IMR-90 (cell line): ENCODE measurements at regions not wholly inside any gene's neighbourhood (a gene's known extent, or its start where the extent isn't known, plus 50 kb on each side); places are given as distances from the start of the nearest gene placed in this dataset.

ENCODE experiments used
- ATAC-seq: fragments of 200-7000 bp; cut with Tn5 transposase; 2 replicates; pipeline ENCODE4 v1.9.1; 2020; ENCODE audit warnings: low read depth, mild to moderate bottlenecking, moderate library complexity
- BruUV-seq: library from RNA; stranded (reverse); fragments of 400-500 nt; replicated peaks from 2 replicates; lab custom pipeline; 2021; lab: Mats Ljungman, UMichigan
- CTCF ChIA-PET: fragments of 300-600 bp; formaldehyde crosslinking; extraction: SDS; loops from one replicate; lab custom pipeline; 2021; ENCODE audit warnings: antibody characterized with exemption; lab: Yijun Ruan, JAX
- POLR2A ChIA-PET: fragments of 300-600 bp; sonication (Branson Sonifier 250); formaldehyde crosslinking; loops from one replicate; lab custom pipeline; 2022; ENCODE audit warnings: antibody characterized with exemption; ENCODE audit not compliant: unreplicated experiment; lab: Charles Lee
- DNase-seq: peaks from one replicate; pipeline ENCODE4 v3.0.0; 2013
- H2AFZ ChIP-seq: replicated peaks from 2 replicates; pipeline ENCODE3; 2013; ENCODE audit warnings: low read length, mild to moderate bottlenecking; ENCODE audit not compliant: poor library complexity
- H2AK5ac ChIP-seq: 2 replicates; pipeline ENCODE4 v1.6.1; 2013; ENCODE audit warnings: low read depth, low read length, inconsistent platforms
- H2AK9ac ChIP-seq: replicated peaks from 2 replicates; pipeline ENCODE3; 2013; ENCODE audit warnings: mild to moderate bottlenecking, low read depth, low read length, moderate library complexity; ENCODE audit not compliant: poor library complexity
- H2BK120ac ChIP-seq: 2 replicates; pipeline ENCODE4 v1.6.1; 2013; ENCODE audit warnings: low read depth, low read length, inconsistent platforms
- H2BK15ac ChIP-seq: 3 replicates; pipeline ENCODE4 v1.6.1; 2013; ENCODE audit warnings: low read depth, low read length, inconsistent platforms
- H2BK20ac ChIP-seq: 2 replicates; pipeline ENCODE4 v1.6.1; 2013; ENCODE audit warnings: low read depth, mild to moderate bottlenecking, inconsistent platforms, low read length, moderate library complexity
- H2BK5ac ChIP-seq: 2 replicates; pipeline ENCODE4 v1.6.1; 2013; ENCODE audit warnings: mild to moderate bottlenecking, low read depth, low read length, inconsistent platforms; ENCODE audit not compliant: poor library complexity, severe bottlenecking
- H3K14ac ChIP-seq: replicated peaks from 2 replicates; pipeline ENCODE4 v1.6.1; 2013; ENCODE audit warnings: low read depth, low read length, inconsistent platforms
- H3K18ac ChIP-seq: 2 replicates; pipeline ENCODE4 v1.6.1; 2013; ENCODE audit warnings: low read depth, low read length, control low read depth
- H3K23ac ChIP-seq: 2 replicates; pipeline ENCODE4 v1.6.1; 2013; ENCODE audit warnings: low read depth, low read length, inconsistent platforms
- H3K27ac ChIP-seq: 2 replicates; pipeline ENCODE4 v1.5.1; 2013; ENCODE audit warnings: mild to moderate bottlenecking, control low read depth, low read length; ENCODE audit not compliant: insufficient read depth
- H3K27me3 ChIP-seq: 2 replicates; pipeline ENCODE4 v1.6.1; 2013; ENCODE audit warnings: low read length; ENCODE audit not compliant: control insufficient read depth, insufficient read depth
- H3K36me3 ChIP-seq: 2 replicates; pipeline ENCODE4 v1.6.1; 2013; ENCODE audit warnings: low read length, mixed read lengths; ENCODE audit not compliant: control insufficient read depth, insufficient read depth
- H3K4ac ChIP-seq: 2 replicates; pipeline ENCODE4 v1.6.1; 2013; ENCODE audit warnings: low read depth, low read length, inconsistent platforms
- H3K4me1 ChIP-seq: 2 replicates; pipeline ENCODE4 v1.6.1; 2013; ENCODE audit warnings: low read length, mixed read lengths; ENCODE audit not compliant: control insufficient read depth, insufficient read depth
- H3K4me2 ChIP-seq: 2 replicates; pipeline ENCODE4 v1.6.1; 2013; ENCODE audit warnings: low read depth, mild to moderate bottlenecking, control low read depth, low read length, moderate library complexity
- H3K4me3 ChIP-seq: 2 replicates; pipeline ENCODE4 v1.5.1; 2013; ENCODE audit warnings: low read depth, mild to moderate bottlenecking, control low read depth, low read length, moderate library complexity; ENCODE audit not compliant: insufficient read depth
- H3K56ac ChIP-seq: 2 replicates; pipeline ENCODE4 v1.6.1; 2013; ENCODE audit warnings: low read length, inconsistent platforms; ENCODE audit not compliant: insufficient read depth; ENCODE audit errors: extremely low read depth
- H3K79me1 ChIP-seq, 2 experiments: 2 replicates each; pipeline ENCODE4 v1.6.1; 2013; ENCODE audit warnings: low read length in 2 of 2, inconsistent platforms in 1 of 2, low read depth in 1 of 2
- H3K9ac ChIP-seq: 2 replicates; pipeline ENCODE4 v1.6.1; 2013; ENCODE audit warnings: low read depth, low read length, control low read depth
- H3K9me1 ChIP-seq: 2 replicates; pipeline ENCODE4 v1.6.1; 2013; ENCODE audit warnings: low read length, inconsistent platforms; ENCODE audit not compliant: insufficient read depth
- H3K9me3 ChIP-seq: 2 replicates; pipeline ENCODE4 v1.6.1; 2013; ENCODE audit warnings: low read length; ENCODE audit not compliant: control insufficient read depth, insufficient read depth
- H4K20me1 ChIP-seq: 2 replicates; pipeline ENCODE4 v1.6.1; 2013; ENCODE audit warnings: low read length, inconsistent platforms; ENCODE audit not compliant: insufficient read depth
- H4K5ac ChIP-seq: 2 replicates; pipeline ENCODE4 v1.6.1; 2013; ENCODE audit warnings: mild to moderate bottlenecking, low read depth, low read length, control low read depth
- H4K8ac ChIP-seq, 2 experiments: 2 replicates each; pipeline ENCODE4 v1.6.1; 2013; ENCODE audit warnings: low read depth in 2 of 2, low read length in 2 of 2, control low read depth in 1 of 2, inconsistent platforms in 1 of 2
- H4K91ac ChIP-seq: 2 replicates; pipeline ENCODE4 v1.6.1; 2013; ENCODE audit warnings: low read depth, low read length, inconsistent platforms; ENCODE audit not compliant: insufficient read depth
- BHLHE40 ChIP-seq: fragments of 150-350 bp; IDR thresholded peaks from 2 replicates; pipeline ENCODE4 v1.6.1; 2016; ENCODE audit warnings: mild to moderate bottlenecking, low read depth, low read length
- CEBPB ChIP-seq: IDR thresholded peaks from 2 replicates; pipeline ENCODE4 v1.6.1; 2012; ENCODE audit warnings: low read depth, low read length, improper control_type of control experiment
- CHD1 ChIP-seq: IDR thresholded peaks from 2 replicates; pipeline ENCODE4 v1.6.1; 2012; ENCODE audit warnings: low read depth, low read length, improper control_type of control experiment
- FOS ChIP-seq: fragments of 150-350 bp; IDR thresholded peaks from 2 replicates; pipeline ENCODE4 v1.6.1; 2016; ENCODE audit warnings: low read depth, low read length
- MAFK ChIP-seq: IDR thresholded peaks from 2 replicates; pipeline ENCODE4 v1.6.1; 2012; ENCODE audit warnings: low read depth, low read length, improper control_type of control experiment
- MAZ ChIP-seq: IDR thresholded peaks from 2 replicates; pipeline ENCODE4 v1.6.1; 2012; ENCODE audit warnings: low read depth, mild to moderate bottlenecking, low read length, improper control_type of control experiment, moderate library complexity, borderline replicate concordance
- MXI1 ChIP-seq: IDR thresholded peaks from 2 replicates; pipeline ENCODE4 v1.6.1; 2012; ENCODE audit warnings: low read depth, mild to moderate bottlenecking, low read length, moderate library complexity, borderline replicate concordance
- NFE2L2 ChIP-seq: fragments of 150-350 bp; IDR thresholded peaks from 2 replicates; pipeline ENCODE4 v1.6.1; 2016; ENCODE audit warnings: low read depth, mild to moderate bottlenecking, low read length
- POLR2A ChIP-seq: IDR thresholded peaks from 2 replicates; pipeline ENCODE4 v1.6.1; 2012; ENCODE audit warnings: mild to moderate bottlenecking, low read depth, low read length
- RAD21 ChIP-seq: IDR thresholded peaks from 2 replicates; pipeline ENCODE4 v1.6.1; 2012; ENCODE audit warnings: low read length, improper control_type of control experiment
- RCOR1 ChIP-seq: IDR thresholded peaks from 2 replicates; pipeline ENCODE4 v1.6.1; 2012; ENCODE audit warnings: mild to moderate bottlenecking, low read length, improper control_type of control experiment; ENCODE audit not compliant: insufficient replicate concordance
- RFX5 ChIP-seq: IDR thresholded peaks from 2 replicates; pipeline ENCODE4 v1.8.0; 2012; ENCODE audit warnings: low read depth, mild to moderate bottlenecking, low read length, moderate library complexity
- SMC3 ChIP-seq: fragments of 150-350 bp; IDR thresholded peaks from 2 replicates; pipeline ENCODE4 v1.6.1; 2016; ENCODE audit warnings: low read depth, mild to moderate bottlenecking, antibody characterized with exemption, low read length, moderate library complexity
- WGBS, 2 experiments: methylation state at CpG; one replicate each; pipeline versions ENCODE4 v1.1.5 to v1.1.7; 2013; ENCODE audit warnings: missing lambda C conversion rate in 2 of 2; ENCODE audit not compliant: insufficient read length in 1 of 2; ENCODE audit errors: extremely low coverage in 2 of 2; 5-methylcytosine and 5-hydroxymethylcytosine counted together
- dilution Hi-C: fragments of 300-500 bp; cut with HindIII; formaldehyde crosslinking; loops from one replicate; pipeline ENCODE4 v1.14.3; 2018; ENCODE audit warnings: low sequenced_read_pairs; ENCODE audit not compliant: unreplicated experiment
- in situ Hi-C: fragments of 300-500 bp; cut with MboI; formaldehyde crosslinking; loops from 3 replicates; pipeline ENCODE4 v1.14.3; 2019; ENCODE audit warnings: low sequenced_read_pairs, inconsistent platforms, mixed read lengths
- intact Hi-C: fragments of 100-400 bp; cut with micrococcal nuclease; formaldehyde crosslinking; loops from 2 replicates; pipeline ENCODE4 v1.10.0; 2022
- TF ChIP-seq, protein P1 (sequence below): fragments of 150-350 bp; IDR thresholded peaks from 2 replicates; pipeline ENCODE4 v1.6.1; 2016; ENCODE audit warnings: low read depth, mild to moderate bottlenecking, low read length, moderate library complexity, borderline replicate concordance
- TF ChIP-seq, protein P2 (sequence below): conservative IDR thresholded peaks from 2 replicates; pipeline ENCODE4 v1.5.1; 2012; ENCODE audit warnings: mild to moderate bottlenecking, low read depth, low read length, improper control_type of control experiment
- TF ChIP-seq, protein P3 (sequence below): fragments of 150-350 bp; IDR thresholded peaks from 2 replicates; pipeline ENCODE4 v1.6.1; 2017; ENCODE audit warnings: mild to moderate bottlenecking, antibody characterized with exemption, low read length, low read depth

DNA sequence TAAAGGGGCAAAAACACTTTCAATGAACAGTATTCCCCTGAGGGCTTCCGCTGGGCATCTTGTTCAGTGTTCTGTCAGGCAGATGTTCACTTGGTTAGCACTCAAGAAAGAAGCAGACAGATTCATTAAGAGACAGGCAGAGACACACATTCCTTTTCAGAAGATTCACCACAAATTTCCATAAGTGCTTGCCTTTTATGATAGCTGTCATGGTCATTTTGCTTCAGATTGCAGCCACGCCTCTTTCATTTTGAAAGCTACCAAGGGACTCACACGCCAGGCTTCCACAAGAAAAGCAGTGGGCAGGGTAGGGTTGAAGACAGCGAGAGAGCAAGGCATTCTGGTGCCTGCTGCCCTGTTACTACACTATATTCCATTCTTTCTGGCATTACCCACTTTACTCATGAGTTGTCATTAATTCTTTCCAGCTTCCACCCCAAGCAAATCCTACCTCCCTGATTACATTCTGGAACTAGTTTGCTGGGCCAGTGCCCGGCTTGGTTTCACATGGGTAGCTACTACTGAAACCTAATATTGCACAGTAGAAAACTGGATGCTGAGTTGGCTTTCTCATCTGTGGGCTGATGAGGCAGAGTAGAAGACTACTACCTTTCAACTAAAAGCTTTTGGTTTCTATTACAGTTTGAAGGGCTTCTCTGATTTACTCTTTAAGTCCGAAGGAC is 91.2 kb upstream of the COL24A1 start:
- in situ Hi-C loops, result no loop called here

More for the DNA sequence above, 91.2 kb upstream of the COL24A1 start:
- CTCF ChIA-PET, result no interaction called here
- Histone ChIP-seq H2AFZ (no peak overlapping the region), H3K4me1 (no peaks in the 10 kb centered on the region), H4K5ac (no peak overlapping the region), H3K18ac (no peak overlapping the region), H2BK120ac (no peak overlapping the region), H2BK5ac (no peak overlapping the region), H4K91ac (no peak overlapping the region), H3K9ac (no peak overlapping the region), H3K27ac (no peak overlapping the region), H4K8ac (no peak overlapping the region), H3K4ac (no peak overlapping the region), H3K27me3 (no peaks in the 10 kb centered on the region), H3K4me3 (no peak overlapping the region), H2AK5ac (no peak overlapping the region), H3K9me1 (no peaks in the 10 kb centered on the region), H3K36me3 (no peaks in the 10 kb centered on the region), H2AK9ac (no peak overlapping the region), H3K9me3 (no peaks in the 10 kb centered on the region), H3K56ac (no peak overlapping the region), H3K23ac (no peak overlapping the region), H3K79me1 (no peaks in the 10 kb centered on the region), H4K20me1 (no peaks in the 10 kb centered on the region), H2BK20ac (no peak overlapping the region), H3K4me2 (no peak overlapping the region), H2BK15ac (no peak overlapping the region), H3K14ac (no peak overlapping the region)
- peak; percentile 3 for DNase-seq
- intact Hi-C loops, result no loop called here
- dilution Hi-C loops, result no loop called here
- TF ChIP-seq RAD21, result no peak
- TF ChIP-seq POLR2A, result no peak
- no peak for TF ChIP-seq CEBPB
- no peak for TF ChIP-seq RFX5
- TF ChIP-seq, protein P1, sequence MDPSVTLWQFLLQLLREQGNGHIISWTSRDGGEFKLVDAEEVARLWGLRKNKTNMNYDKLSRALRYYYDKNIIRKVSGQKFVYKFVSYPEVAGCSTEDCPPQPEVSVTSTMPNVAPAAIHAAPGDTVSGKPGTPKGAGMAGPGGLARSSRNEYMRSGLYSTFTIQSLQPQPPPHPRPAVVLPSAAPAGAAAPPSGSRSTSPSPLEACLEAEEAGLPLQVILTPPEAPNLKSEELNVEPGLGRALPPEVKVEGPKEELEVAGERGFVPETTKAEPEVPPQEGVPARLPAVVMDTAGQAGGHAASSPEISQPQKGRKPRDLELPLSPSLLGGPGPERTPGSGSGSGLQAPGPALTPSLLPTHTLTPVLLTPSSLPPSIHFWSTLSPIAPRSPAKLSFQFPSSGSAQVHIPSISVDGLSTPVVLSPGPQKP, result no peak
- no peak for TF ChIP-seq MAZ
- TF ChIP-seq FOS, result no peak
- TF ChIP-seq MXI1, result no peak
- TF ChIP-seq NFE2L2, result no peak
- TF ChIP-seq, protein P2, sequence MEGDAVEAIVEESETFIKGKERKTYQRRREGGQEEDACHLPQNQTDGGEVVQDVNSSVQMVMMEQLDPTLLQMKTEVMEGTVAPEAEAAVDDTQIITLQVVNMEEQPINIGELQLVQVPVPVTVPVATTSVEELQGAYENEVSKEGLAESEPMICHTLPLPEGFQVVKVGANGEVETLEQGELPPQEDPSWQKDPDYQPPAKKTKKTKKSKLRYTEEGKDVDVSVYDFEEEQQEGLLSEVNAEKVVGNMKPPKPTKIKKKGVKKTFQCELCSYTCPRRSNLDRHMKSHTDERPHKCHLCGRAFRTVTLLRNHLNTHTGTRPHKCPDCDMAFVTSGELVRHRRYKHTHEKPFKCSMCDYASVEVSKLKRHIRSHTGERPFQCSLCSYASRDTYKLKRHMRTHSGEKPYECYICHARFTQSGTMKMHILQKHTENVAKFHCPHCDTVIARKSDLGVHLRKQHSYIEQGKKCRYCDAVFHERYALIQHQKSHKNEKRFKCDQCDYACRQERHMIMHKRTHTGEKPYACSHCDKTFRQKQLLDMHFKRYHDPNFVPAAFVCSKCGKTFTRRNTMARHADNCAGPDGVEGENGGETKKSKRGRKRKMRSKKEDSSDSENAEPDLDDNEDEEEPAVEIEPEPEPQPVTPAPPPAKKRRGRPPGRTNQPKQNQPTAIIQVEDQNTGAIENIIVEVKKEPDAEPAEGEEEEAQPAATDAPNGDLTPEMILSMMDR, result no peak
- no peak for TF ChIP-seq RCOR1
- no peak for TF ChIP-seq SMC3
- no peak for TF ChIP-seq MAFK
- TF ChIP-seq BHLHE40, result no peak
- no peak for TF ChIP-seq CHD1
- TF ChIP-seq, protein P3, sequence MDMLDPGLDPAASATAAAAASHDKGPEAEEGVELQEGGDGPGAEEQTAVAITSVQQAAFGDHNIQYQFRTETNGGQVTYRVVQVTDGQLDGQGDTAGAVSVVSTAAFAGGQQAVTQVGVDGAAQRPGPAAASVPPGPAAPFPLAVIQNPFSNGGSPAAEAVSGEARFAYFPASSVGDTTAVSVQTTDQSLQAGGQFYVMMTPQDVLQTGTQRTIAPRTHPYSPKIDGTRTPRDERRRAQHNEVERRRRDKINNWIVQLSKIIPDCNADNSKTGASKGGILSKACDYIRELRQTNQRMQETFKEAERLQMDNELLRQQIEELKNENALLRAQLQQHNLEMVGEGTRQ, result no peak
- ATAC-seq, result peak; percentile 48
- no TSS peak for BruUV-seq
- 80% methylated on average over 1 of the region's 6 CpGs; no CpG with 5 or more reads in 1 of the 2 experiments for WGBS, 2 experiments
- POLR2A ChIA-PET, result no interaction called here
